A673 (cell line): ENCODE measurements at regions not wholly inside any gene's neighbourhood (a gene's known extent, or its start where the extent isn't known, plus 50 kb on each side); places are given as distances from the start of the nearest gene placed in this dataset.

ENCODE experiments used
- BruUV-seq: library from RNA; stranded (reverse); fragments of 400-500 nt; replicated peaks from 2 replicates; lab custom pipeline; 2021; lab: Mats Ljungman, UMichigan
- CTCF ChIA-PET: fragments of 300-600 bp; sonication (Branson Sonifier 250); formaldehyde crosslinking; loops from one replicate; lab custom pipeline; 2022; ENCODE audit warnings: antibody characterized with exemption; lab: Charles Lee
- POLR2A ChIA-PET: fragments of 300-600 bp; sonication (Branson Sonifier 250); formaldehyde crosslinking; loops from one replicate; lab custom pipeline; 2022; ENCODE audit warnings: antibody characterized with exemption; ENCODE audit not compliant: low non-redundant PET; lab: Charles Lee
- DNase-seq: peaks from one replicate; pipeline ENCODE4 v3.0.0-alpha.2; 2015; ENCODE audit warnings: low spot score
- H3K27ac ChIP-seq: fragments of 200-600 bp; sonication (generic); 2 replicates; pipeline ENCODE4 v1.5.1; 2016; ENCODE audit warnings: mixed run types, low read depth, mild to moderate bottlenecking, mixed read lengths, antibody characterized with exemption, low read length; ENCODE audit not compliant: poor library complexity, severe bottlenecking
- H3K27me3 ChIP-seq: fragments of 200-600 bp; sonication (generic); replicated peaks from 2 replicates; pipeline ENCODE4 v1.6.1; 2017; ENCODE audit warnings: mixed run types, low read depth, mild to moderate bottlenecking, mixed read lengths, antibody characterized with exemption, low read length; ENCODE audit not compliant: insufficient read depth, poor library complexity
- H3K36me3 ChIP-seq: fragments of 200-600 bp; sonication (generic); 2 replicates; pipeline ENCODE4 v1.6.1; 2016; ENCODE audit warnings: mixed run types, mild to moderate bottlenecking, mixed read lengths, antibody characterized with exemption, low read length; ENCODE audit not compliant: insufficient read depth, poor library complexity, severe bottlenecking
- H3K4me1 ChIP-seq: fragments of 200-600 bp; sonication (generic); 2 replicates; pipeline ENCODE4 v1.6.1; 2017; ENCODE audit warnings: mixed run types, mild to moderate bottlenecking, mixed read lengths, antibody characterized with exemption, low read length; ENCODE audit not compliant: insufficient read depth, poor library complexity, severe bottlenecking
- H3K4me3 ChIP-seq: fragments of 200-600 bp; sonication (generic); 2 replicates; pipeline ENCODE4 v1.5.1; 2016; ENCODE audit warnings: low read depth, mixed run types, mild to moderate bottlenecking, mixed read lengths, low read length; ENCODE audit not compliant: poor library complexity, severe bottlenecking
- H3K9me3 ChIP-seq: fragments of 200-600 bp; sonication (generic); 2 replicates; pipeline ENCODE4 v1.6.1; 2016; ENCODE audit warnings: mixed run types, low read depth, mild to moderate bottlenecking, mixed read lengths, antibody characterized with exemption, low read length; ENCODE audit not compliant: poor library complexity, severe bottlenecking
- EZH2 ChIP-seq: fragments of 200-600 bp; sonication (generic); IDR thresholded peaks from 2 replicates; pipeline ENCODE4 v1.6.1; 2017; ENCODE audit warnings: borderline replicate concordance, low read depth, mild to moderate bottlenecking, mixed read lengths, antibody characterized with exemption, low read length; ENCODE audit not compliant: poor library complexity, severe bottlenecking
- intact Hi-C: fragments of 100-400 bp; cut with micrococcal nuclease; formaldehyde crosslinking; loops from one replicate; pipeline ENCODE4 v1.10.0; 2022; ENCODE audit not compliant: unreplicated experiment
- TF ChIP-seq, protein P1 (sequence below): fragments of 300-800, 200-600 bp; sonication (generic); conservative IDR thresholded peaks from 2 replicates; pipeline ENCODE4 v1.5.1; 2017; ENCODE audit warnings: low read depth, mild to moderate bottlenecking, antibody characterized with exemption, low read length, moderate library complexity, mixed read lengths

DNA sequence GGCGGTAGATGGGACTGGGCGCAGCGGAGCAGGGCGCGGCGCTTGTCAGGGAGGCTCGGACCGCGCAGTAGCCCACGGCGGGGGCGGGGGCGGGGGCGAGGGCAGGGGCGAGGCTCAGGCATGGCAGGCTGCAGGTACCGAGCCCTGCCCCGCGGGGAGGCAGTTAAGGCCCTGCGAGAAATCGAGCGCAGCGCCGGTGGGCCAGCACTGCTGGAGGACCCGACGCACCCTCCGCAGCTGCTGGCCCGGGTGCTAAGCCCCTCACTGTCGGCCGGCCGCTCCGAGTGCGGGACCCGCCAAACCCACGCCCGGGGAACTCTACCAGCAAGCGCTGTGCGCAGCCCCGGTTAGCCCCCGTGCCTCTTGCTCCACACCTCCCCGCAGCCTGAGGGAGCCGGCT lies 90.2 kb upstream of the RPL38 start:
- CTCF ChIA-PET = no interaction called here
- no peak overlapping the region for H3K27ac ChIP-seq
- POLR2A ChIA-PET = no interaction called here
- no peak overlapping the region for H3K4me3 ChIP-seq
- no peaks in the 10 kb centered on the region for H3K4me1 ChIP-seq
- DNase-seq = no peak
- H3K9me3 ChIP-seq = no peaks in the 10 kb centered on the region
- H3K27me3 ChIP-seq = peaks cover 10% of the 10 kb centered on the region
- H3K36me3 ChIP-seq = no peaks in the 10 kb centered on the region
- no TSS peak for BruUV-seq
- TF ChIP-seq, protein P1, sequence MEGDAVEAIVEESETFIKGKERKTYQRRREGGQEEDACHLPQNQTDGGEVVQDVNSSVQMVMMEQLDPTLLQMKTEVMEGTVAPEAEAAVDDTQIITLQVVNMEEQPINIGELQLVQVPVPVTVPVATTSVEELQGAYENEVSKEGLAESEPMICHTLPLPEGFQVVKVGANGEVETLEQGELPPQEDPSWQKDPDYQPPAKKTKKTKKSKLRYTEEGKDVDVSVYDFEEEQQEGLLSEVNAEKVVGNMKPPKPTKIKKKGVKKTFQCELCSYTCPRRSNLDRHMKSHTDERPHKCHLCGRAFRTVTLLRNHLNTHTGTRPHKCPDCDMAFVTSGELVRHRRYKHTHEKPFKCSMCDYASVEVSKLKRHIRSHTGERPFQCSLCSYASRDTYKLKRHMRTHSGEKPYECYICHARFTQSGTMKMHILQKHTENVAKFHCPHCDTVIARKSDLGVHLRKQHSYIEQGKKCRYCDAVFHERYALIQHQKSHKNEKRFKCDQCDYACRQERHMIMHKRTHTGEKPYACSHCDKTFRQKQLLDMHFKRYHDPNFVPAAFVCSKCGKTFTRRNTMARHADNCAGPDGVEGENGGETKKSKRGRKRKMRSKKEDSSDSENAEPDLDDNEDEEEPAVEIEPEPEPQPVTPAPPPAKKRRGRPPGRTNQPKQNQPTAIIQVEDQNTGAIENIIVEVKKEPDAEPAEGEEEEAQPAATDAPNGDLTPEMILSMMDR = no peak
- no peak for TF ChIP-seq EZH2
- intact Hi-C loops = no loop called here

DNA sequence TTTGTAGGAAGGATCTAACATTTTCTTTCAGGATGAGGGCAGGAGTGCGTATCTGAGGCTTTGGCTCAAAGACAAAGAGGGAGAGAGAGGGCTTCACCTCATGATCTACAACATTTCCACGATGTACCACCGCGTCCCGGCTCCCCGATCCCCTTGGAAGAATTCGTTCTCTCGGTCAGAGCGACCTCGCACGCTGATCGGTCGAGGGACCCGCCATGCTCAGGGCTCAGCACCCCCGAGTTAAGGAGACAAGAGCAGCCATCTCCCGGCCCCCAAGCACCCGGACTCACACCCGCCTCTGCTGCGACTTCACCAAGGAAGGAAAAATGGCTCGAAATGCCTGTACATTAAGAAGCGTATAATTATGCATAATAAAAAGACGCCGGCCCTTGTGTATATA lies 89.5 kb upstream of the RPL38 start:
- DNase-seq = no peak
- Histone ChIP-seq H3K36me3 (no peaks in the 10 kb centered on the region), H3K27me3 (peaks cover 10% of the 10 kb centered on the region), H3K4me3 (no peak overlapping the region), H3K9me3 (no peaks in the 10 kb centered on the region), H3K4me1 (no peaks in the 10 kb centered on the region), H3K27ac (no peak overlapping the region)
- POLR2A ChIA-PET = no interaction called here
- BruUV-seq = no TSS peak
- intact Hi-C loops = no loop called here
- CTCF ChIA-PET = no interaction called here
- TF ChIP-seq, protein P1 = no peak
- TF ChIP-seq EZH2 = no peak

DNA sequence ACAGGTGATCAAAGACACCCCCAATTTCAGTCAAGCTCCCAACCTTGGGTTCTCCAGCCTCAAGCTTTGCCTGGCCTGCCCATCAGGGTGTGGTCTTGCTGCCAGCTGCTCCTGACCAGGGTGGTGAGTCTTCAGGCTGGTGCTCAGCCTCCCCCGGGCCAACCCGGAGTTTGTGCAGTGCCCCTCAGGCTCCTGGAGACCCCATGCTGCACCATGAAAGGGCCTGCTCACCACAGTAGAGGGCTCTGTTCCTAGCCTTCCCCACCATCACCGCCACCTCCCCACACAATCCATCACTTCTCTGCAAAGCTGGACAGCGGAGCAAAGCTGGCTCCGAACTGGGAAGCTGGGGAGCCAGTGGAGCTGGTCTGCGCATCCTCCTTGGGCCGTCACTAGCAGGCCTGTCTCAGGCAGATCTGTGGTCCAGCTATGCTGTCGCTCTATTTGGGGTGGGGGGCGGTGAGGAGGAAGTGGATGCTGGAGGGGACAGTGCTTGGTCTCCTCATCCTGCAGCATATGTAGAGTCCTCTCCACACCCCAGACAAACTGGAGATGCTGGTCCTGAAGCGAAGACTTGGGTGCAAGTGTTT lies 88.5 kb upstream of the RPL38 start:
- POLR2A ChIA-PET = no interaction called here

More for the DNA sequence above, 88.5 kb upstream of the RPL38 start:
- no peaks in the 10 kb centered on the region for H3K4me1 ChIP-seq
- H3K27ac ChIP-seq = no peak overlapping the region
- no peaks in the 10 kb centered on the region for H3K9me3 ChIP-seq
- intact Hi-C loops = no loop called here
- no TSS peak for BruUV-seq
- H3K27me3 ChIP-seq = peaks cover 10% of the 10 kb centered on the region
- TF ChIP-seq EZH2 = no peak
- TF ChIP-seq, protein P1 = no peak
- CTCF ChIA-PET = no interaction called here
- DNase-seq = no peak
- no peaks in the 10 kb centered on the region for H3K36me3 ChIP-seq
- no peak overlapping the region for H3K4me3 ChIP-seq
